Upper lobe of left lung (tissue), 4 donors: ENCODE measurements at regions not wholly inside any gene's neighbourhood (a gene's known extent, or its start where the extent isn't known, plus 50 kb on each side); places are given as distances from the start of the nearest gene placed in this dataset.
"Not testable (repeated sequence)": the region's sequence is repeated elsewhere in the genome, so short reads cannot be mapped to it uniquely, and the experiment has no call there.

Experiments used
- EP300 ChIP-seq, 4 donors: sonication (generic); formaldehyde crosslinking; IDR thresholded peaks; one replicate each; pipeline ENCODE4 v1.5.1; 2017; ENCODE audit warnings: antibody characterized with exemption in 4 of 4, control low read depth in 2 of 4
- POLR2A ChIP-seq, 4 donors: fragments of 450-650 bp; IDR thresholded peaks; one replicate each; pipeline ENCODE4 v1.5.1; 2016 to 2017; ENCODE audit warnings: antibody characterized with exemption in 4 of 4, mild to moderate bottlenecking in 2 of 4
- TF ChIP-seq, protein P1 (sequence below), 6 experiments: fragments of 450-650 bp in 4 of 6; fragments of 200-600 bp in 2 of 6; sonication (generic) in 2 of 6; IDR thresholded peaks; one replicate each; pipeline ENCODE4 v1.5.1; 2016 to 2019; ENCODE audit warnings: antibody characterized with exemption in 6 of 6

DNA sequence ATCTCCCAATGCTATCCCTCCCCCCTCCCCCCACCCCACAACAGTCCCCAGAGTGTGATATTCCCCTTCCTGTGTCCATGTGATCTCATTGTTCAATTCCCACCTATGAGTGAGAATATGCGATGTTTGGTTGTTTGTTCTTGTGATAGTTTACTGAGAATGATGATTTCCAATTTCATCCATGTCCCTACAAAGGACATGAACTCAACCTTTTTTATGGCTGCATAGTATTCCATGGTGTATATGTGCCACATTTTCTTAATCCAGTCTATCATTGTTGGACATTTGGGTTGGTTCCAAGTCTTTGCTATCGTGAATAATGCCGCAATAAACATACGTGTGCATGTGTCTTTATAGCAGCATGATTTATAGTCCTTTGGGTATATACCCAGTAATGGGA is 106.1 kb downstream of the FOXD4L6 start:
- TF ChIP-seq, protein P1, sequence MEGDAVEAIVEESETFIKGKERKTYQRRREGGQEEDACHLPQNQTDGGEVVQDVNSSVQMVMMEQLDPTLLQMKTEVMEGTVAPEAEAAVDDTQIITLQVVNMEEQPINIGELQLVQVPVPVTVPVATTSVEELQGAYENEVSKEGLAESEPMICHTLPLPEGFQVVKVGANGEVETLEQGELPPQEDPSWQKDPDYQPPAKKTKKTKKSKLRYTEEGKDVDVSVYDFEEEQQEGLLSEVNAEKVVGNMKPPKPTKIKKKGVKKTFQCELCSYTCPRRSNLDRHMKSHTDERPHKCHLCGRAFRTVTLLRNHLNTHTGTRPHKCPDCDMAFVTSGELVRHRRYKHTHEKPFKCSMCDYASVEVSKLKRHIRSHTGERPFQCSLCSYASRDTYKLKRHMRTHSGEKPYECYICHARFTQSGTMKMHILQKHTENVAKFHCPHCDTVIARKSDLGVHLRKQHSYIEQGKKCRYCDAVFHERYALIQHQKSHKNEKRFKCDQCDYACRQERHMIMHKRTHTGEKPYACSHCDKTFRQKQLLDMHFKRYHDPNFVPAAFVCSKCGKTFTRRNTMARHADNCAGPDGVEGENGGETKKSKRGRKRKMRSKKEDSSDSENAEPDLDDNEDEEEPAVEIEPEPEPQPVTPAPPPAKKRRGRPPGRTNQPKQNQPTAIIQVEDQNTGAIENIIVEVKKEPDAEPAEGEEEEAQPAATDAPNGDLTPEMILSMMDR (IDR thresholded peaks at IDR 0.05), result not testable (repeated sequence)
- not testable (repeated sequence) for TF ChIP-seq POLR2A, EP300 (IDR thresholded peaks at IDR 0.05)
